C1 segment of cervical spinal cord (tissue), 14 donors: ENCODE measurements at regions not wholly inside any gene's neighbourhood (a gene's known extent, or its start where the extent isn't known, plus 50 kb on each side); places are given as distances from the start of the nearest gene placed in this dataset.
A peak's percentile ranks its signal among the peaks of the same experiment; 100 is the strongest.

Experiments used
- DNase-seq, 14 donors: peaks; one replicate each; lab custom pipeline; 2025; lab: John Stamatoyannopoulos, UW

DNA sequence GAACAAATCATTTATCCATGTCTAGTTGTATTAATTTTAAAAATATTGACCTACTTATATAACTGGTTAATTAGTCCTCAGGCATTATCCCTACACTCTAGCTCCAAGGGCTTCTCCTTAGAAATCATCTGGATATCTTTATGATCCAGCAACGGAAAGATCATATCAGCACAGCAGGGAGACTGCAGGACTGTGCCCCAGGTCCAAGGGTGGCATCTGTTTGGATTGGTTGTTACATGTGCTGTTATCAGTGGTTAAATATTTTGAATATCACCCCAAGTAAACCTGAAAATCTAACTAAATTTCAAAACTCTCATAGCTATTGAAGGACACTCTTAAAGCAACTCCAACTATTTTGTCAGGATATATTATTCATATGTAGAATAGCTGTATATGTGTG is 556.2 kb upstream of the ZEB2 start:
- no peak for DNase-seq

DNA sequence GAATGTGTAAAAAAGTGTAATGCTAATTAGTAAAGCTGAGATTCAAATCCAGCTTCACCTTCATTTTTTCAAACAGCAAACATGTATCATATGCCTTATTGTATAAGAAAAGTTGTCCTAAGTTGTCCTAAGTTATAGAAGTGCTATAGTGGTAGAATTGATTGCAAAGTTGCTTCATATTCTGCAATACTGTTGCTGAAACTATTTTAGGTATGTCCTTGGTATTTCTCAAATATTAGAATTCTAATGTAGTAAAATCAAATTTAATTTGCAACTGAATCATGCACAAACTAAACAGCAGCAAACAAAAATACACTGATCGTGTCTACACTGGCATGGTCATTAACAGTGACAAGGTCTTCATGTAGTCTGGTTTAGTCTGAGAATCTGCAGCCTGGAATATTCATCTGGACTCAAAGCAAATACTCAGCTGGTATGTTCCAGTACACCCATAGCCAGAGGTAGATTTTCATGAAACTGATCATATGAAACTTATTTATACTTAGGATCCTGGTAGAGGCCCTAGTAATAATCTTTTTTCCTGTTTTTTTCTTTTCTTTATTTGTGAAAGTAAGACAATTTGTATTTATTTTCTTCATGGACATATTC is 555.6 kb upstream of the ZEB2 start:
- no peak for DNase-seq

DNA sequence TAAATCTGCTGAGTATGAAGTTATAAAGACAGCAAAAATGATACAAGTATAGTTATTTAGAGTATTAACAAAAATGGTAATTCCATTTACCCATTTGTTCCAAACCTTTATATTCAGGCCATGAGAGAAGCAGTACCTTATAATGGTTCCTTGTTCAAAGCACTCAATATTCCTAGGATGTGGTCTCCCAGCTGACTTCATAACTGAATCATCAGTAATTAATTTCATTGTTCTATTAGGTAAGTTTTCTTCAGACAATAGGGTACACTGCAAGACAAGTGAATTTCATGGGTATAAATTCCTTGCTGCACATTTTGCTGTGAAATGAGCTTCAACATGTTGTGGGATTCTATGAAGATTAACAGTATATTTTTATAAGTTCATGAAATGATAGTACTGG is 550.8 kb upstream of the ZEB2 start:
- no peak for DNase-seq

DNA sequence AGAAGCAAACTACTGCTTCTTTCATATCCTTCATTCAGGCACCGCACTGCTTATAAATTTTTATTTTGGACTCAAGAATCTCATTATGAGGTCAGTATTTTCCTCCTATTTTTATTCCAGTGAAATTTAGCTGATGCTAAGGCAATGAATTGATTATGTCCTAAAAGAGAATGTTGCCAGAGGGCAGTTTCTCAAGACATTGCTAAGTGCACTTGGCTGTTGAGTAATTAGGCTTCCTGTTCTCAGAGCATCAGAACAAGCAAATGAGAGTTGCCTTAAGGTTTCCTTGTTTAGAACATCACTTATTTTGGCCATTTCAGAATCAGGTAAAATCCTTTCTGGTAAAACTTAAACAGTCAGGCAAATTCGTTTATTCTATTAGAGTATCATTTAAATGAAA is 548.6 kb upstream of the ZEB2 start:
- DNase-seq, result no peak

DNA sequence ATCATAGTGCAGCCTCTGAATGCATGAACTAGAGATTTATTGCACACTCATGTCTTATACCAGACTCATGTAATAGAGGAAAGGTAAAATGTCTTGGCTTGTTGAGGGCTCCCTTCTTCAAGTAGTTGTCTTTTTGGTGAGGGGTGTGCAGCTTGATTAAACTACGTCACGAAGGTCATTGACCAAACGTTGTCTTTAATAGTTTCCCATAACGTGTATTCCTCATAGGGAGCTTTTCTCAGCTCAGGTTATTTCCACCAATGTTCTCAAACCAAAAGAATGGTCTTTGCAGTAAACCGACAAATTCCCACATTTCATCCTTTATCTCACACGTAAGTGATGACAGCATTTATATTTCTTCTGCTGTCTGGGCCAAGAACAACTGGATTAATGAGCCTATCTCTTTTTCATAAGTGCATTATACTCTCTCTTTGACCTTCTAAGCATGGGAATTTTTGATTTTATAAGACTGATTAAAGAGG is 547.7 kb upstream of the ZEB2 start:
- DNase-seq, result no peak

DNA sequence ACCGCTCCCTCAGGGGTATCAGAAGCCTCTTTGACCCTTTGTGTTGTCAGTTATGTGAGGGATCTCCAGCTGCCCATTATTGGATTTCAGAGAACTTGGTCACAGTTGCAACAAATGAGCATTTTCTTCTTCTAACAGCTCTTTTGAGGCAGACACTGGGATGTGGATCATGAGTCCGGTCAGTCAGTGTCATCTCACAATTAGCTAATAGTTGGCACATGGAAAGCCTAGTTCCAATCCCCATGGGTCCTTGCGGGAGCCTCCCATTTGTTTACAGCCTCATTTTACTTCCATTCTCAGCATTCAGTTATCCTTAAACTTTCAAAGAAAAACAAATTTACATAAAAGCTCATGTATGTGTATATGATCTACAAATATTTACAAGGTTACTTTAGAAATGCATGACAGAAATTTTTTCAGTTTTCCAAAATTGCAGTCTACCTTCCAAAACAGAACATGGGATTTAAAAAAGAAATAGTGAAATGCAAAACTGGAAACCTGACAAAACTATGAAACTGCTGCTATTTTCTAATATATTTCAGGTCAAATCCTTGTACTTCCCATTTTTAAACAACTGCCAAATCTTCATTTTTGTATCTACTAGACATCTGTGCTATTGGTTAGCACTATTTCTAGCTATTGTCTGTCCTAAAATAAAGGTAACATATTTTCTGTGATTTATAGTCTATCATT is 547.1 kb upstream of the ZEB2 start:
- peak in 10 of 14 donors; percentile 7 to 59 (median 32) for DNase-seq

GRCh38 chr2:145066151-145066661 is 546.3 kb upstream of the ZEB2 start:
- DNase-seq, result peak in 4 of 14 donors; percentile 3 to 26 (median 11)

DNA sequence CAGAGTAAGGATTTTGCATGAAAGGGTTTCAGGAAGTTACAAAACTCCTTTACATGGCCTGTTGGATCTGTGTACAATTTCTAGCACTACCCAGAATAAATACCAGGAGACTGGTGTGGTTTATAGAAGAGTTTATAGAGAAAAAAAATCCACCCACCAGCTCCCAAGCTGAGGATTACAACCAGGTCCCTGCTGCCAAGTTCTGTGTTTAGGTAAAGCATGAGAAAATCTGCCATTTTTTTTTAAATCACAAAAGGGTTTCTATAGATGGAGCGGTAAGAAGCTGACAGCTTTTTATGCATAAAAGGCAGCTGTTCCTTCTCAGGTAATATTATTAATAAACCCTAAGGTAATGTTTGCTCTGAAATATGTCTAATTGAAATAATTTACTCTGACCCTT is 545.4 kb upstream of the ZEB2 start:
- no peak for DNase-seq

- DNase-seq, result no peak
Observed at GRCh38 chr2:145064511-145064910, 544.6 kb upstream of the ZEB2 start.

GRCh38 chr2:145060876-145061275 is 541.0 kb upstream of the ZEB2 start:
- no peak for DNase-seq

DNA sequence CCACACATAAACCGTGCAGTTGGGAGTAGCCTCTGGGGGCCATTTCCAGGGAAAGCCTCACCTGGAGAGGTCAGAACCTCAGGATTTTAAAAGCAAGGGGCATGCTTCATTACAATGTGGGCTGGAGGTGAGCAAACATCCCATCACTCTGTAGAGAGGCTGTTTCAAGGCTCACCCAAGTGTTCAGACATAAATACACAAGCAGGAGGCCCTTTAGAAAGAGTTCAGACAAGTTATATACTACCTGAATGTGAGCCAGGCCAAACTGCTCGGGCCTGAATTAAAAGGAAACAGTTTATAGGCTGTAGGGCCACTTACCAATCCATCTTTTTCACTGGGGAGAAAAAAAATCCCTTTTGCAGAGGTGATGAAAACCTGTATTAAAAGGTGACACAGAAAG is 540.0 kb upstream of the ZEB2 start:
- DNase-seq, result no peak

- DNase-seq, result no peak
Observed at GRCh38 chr2:145059343-145059742, 539.4 kb upstream of the ZEB2 start.

- no peak for DNase-seq
Observed at GRCh38 chr2:145058457-145058856, 538.5 kb upstream of the ZEB2 start.

DNA sequence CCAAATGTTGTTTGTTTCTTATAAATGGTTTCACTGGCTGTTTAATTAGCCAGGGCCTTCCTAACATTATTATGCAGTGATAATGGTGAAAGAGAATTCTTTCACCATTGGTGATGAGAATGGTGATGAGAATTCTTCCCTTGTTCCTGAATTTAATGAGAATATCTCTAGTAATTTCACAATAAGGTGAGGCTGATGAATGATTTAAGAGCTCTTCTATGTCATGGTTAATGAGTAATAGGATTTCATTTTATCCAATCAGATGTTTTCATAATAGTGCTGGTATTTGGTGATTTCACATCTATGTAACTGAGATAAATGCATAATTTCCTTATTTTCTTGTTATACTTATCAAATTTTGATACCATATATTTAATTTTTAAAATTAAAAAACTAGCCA is 535.7 kb upstream of the ZEB2 start:
- no peak for DNase-seq

DNA sequence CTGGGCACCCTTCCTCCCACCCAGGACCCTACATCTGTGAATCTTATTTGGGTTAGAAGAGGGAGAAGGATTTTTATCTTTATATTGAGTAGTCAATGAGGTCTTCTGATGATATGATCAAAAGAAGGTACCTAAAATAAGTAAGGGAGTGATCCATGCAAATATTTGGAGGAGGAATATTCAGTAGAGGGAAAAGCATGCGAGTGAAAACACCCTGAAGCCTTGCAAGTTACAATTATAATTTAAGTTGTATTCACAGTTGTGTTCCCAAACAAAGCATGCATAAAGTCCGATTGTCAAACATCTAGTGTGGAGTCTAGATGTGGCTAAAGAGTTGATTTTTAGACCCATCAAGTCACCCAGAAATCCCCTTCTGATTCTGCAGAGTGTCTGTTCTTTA is 530.2 kb upstream of the ZEB2 start:
- DNase-seq, result no peak

DNA sequence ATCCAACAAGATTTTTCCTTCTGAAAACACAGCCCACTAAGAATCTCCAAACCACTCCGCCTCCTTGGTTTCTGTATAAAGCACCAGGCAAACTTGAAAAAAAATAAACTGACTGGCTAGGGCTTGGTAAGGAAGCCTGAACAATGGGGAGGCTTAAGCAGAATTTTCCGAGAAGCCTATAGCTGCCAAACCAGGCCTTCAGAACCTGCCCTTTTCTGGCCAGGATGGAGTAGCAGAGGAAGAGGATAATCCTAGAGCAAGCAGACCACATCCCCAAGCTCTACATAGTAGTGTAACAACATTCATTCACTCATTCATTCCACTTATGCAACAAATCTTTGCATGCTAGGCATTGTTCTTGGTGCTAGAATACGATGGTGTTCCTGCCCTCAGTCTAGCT is 529.6 kb upstream of the ZEB2 start:
- DNase-seq, result no peak

GRCh38 chr2:145047554-145047953 is 527.6 kb upstream of the ZEB2 start:
- no peak for DNase-seq

GRCh38 chr2:145044491-145044890 is 524.6 kb upstream of the ZEB2 start:
- DNase-seq, result no peak

DNA sequence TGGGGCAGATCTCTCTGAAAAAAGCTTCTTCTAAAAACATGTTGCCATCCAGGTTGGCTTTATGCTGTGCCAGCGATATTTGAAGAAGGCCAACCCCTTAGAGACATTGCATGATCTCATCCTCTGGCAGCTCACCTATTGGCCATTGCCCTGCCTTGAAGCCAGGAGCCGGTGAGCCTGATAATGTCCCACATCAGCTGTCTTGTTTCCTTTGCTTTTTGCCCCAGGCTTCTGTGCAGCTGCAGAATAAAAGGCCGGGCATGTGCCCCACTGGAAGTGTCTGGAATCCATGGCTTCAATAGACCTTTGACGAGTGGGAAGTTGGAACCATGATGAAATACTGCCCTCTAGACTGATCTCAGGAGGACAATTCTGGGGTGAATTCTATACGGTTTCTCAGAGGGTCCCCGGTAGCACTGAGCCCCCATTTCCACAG is 523.5 kb upstream of the ZEB2 start:
- peak in 11 of 14 donors; percentile 16 to 67 (median 54) for DNase-seq

DNA sequence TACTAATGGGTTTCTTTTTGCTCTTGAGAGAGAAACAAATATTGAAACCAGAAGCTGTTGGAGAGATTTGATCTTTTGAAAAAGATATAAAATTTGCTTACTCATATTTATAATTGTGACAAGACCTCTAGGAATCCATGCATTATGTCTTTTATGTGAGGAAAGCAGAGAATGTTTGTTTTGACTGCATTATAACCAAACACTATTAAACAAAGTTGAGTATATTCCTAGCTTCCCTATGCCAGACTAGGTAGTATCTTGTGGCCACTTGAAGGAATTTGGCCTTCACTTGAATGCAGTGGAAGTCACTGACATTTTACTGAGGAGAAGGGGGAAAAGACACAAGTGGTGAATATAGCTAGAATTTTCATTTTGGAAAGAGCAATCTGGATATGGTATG is 521.8 kb upstream of the ZEB2 start:
- DNase-seq, result no peak

DNA sequence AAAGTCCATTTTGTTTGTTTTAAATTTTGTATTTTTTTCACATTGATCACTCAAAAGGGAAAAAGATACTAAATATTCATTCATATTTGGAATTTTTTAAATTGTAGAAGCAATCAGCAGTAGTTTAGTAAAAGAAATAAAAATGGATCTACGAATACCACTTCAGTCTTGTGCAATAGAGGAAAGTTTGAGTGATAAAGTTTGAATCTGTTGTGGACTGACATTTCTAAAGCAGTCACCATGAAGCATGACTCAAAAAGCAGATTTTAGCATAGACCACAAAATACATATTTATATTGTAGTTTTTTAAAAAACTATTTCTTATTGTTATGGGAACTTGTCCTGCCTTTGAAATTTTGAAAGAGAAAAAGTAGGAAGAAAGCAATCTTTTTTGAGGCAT is 520.5 kb upstream of the ZEB2 start:
- DNase-seq, result no peak

DNA sequence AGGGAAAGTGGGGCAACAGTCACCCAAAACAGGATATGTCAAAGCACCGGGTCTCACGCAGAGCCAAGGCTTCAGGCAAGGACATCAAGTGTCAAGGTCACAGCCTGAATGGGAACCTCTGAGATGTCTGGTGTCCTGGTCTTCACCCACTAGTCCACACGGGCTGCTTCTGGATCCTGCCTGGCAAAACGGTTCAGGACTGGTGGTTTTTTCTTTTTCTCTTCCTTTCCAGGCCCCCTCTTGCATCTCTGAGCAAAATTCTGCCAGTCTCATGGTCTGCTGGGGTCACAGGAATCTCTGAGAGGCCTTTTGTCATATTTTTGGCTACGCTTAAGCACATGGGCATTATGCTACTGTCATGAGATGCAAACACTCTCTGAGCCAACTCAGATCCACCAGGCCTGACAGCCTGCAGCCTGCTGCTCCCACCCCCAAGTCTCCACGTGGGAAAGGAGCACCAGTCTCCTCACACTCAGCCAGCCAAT is 518.2 kb upstream of the ZEB2 start:
- DNase-seq, result peak in 7 of 14 donors; percentile 9 to 83 (median 45)

DNA sequence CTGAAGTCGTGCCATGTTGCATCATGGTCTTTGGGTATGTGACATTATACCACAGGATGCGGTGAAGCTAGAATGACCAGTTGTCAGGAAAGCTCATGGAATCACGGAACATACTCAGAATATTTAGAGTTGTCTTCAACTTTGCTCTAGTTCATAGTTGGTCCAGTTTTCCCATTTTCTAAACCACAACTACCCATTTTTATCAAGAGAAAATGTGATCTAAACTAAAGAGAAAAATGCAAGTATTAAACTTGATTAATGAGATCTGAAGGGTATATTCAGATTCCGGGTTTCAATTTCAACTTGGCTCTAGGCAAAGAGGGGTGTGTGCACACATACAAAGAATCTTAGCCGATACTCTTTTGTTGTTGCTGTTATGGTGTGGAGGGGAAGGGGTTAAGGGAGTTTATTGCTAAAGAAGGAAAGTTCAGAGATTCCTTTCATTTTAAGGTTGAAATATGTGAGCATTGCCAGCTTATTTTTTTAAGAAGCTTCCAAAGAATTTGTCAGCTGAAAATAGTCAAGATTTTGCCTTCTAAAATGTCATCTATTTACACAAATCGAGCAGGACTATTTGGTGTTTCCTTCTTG is 516.6 kb upstream of the ZEB2 start:
- no peak for DNase-seq
